ENCODE measurements at regions not wholly inside any gene's neighbourhood (a gene's known extent, or its start where the extent isn't known, plus 50 kb on each side); places are given as distances from the start of the nearest gene placed in this dataset.

DNA sequence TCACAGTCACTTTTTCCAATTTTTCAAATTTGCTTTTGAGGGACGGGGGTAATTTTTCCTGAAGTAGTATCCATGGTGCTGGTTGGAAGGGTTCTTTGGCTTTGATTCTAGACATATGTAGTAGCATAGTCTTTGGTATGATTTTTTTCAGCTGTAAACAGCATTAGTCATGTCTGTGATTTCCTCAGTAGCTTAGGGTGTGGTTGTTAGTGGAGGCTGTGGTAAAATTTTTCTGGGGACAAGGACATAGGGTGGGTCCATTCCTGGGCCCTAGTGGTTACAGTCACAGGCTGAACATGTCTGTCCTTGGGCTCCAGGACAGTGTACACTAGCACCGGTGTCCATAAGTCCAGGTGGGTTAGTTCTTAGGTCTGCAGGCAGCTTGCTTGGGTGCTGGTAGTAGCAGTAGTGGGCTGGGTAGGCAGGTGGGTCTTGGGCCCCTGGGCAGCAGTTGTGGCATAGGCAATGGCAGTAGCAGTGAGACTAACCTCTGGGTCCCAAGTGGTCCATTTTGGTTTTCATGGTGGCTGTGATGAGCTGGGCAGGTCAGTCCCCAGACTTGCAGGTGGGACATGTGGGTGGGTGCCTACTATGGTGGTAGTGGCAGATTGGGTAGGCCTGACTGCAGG, 100.0 kb upstream of the CXCL14 start:
- H2BK12ac ChIP-seq (ENCODE audit: low read depth, low read length), result no peak overlapping the region
- no peaks in the 10 kb centered on the region for H3K36me3 ChIP-seq (ENCODE audit: control insufficient read depth in 2 of 4, insufficient read depth in 4 of 4, low read length in 3 of 4)
- no peaks in the 10 kb centered on the region for H3K79me1 ChIP-seq (ENCODE audit: low read depth, low read length)
- no peak overlapping the region for H4K91ac ChIP-seq (replicated peaks; ENCODE audit: insufficient read length, low read length)
- no peak overlapping the region for H3K4ac ChIP-seq (replicated peaks; ENCODE audit: insufficient read length, low read depth, low read length)
- H4K5ac ChIP-seq (ENCODE audit: insufficient read length, low read depth, low read length), result no peak overlapping the region
- H3K9me3 ChIP-seq (ENCODE audit: insufficient read depth in 2 of 2, low read depth in 1 of 2, low read length in 1 of 2), result no peaks in the 10 kb centered on the region
- H2BK120ac ChIP-seq (replicated peaks; ENCODE audit: low read depth, low read length), result no peak overlapping the region
- no peaks in the 10 kb centered on the region for H3K4me1 ChIP-seq (replicated peaks in 1 of 4; ENCODE audit: control insufficient read depth in 3 of 4, insufficient read depth in 4 of 4, low read length in 3 of 4)
- no peaks in the 10 kb centered on the region for H3K79me2 ChIP-seq (ENCODE audit: control insufficient read depth in 1 of 2, insufficient read depth in 2 of 2, low read length in 2 of 2)
- no peak for FAIRE-seq
- no peak overlapping the region for H3K23ac ChIP-seq (ENCODE audit: insufficient read length)
- no peak overlapping the region for H4K8ac ChIP-seq (ENCODE audit: extremely low read depth, insufficient read depth, low read length)
- no peak overlapping the region for H3K56ac ChIP-seq (replicated peaks; ENCODE audit: insufficient read length, low read depth, low read length)
- no peak overlapping the region for H3K27ac ChIP-seq (ENCODE audit: low read depth, low read length)
- no peak overlapping the region for H3K4me3 ChIP-seq (ENCODE audit: extremely low read depth in 1 of 4, insufficient read depth in 2 of 4, low read depth in 3 of 4, low read length in 4 of 4)
- TF ChIP-seq GABPA (IDR thresholded peaks at IDR 0.05; ENCODE audit: borderline replicate concordance, insufficient read depth, low read length), result no peak
- no peak for TF ChIP-seq BRCA1 (IDR thresholded peaks at IDR 0.05; ENCODE audit: low read depth, low read length)
- TF ChIP-seq, protein P1, sequence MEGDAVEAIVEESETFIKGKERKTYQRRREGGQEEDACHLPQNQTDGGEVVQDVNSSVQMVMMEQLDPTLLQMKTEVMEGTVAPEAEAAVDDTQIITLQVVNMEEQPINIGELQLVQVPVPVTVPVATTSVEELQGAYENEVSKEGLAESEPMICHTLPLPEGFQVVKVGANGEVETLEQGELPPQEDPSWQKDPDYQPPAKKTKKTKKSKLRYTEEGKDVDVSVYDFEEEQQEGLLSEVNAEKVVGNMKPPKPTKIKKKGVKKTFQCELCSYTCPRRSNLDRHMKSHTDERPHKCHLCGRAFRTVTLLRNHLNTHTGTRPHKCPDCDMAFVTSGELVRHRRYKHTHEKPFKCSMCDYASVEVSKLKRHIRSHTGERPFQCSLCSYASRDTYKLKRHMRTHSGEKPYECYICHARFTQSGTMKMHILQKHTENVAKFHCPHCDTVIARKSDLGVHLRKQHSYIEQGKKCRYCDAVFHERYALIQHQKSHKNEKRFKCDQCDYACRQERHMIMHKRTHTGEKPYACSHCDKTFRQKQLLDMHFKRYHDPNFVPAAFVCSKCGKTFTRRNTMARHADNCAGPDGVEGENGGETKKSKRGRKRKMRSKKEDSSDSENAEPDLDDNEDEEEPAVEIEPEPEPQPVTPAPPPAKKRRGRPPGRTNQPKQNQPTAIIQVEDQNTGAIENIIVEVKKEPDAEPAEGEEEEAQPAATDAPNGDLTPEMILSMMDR (IDR thresholded peaks at IDR 0.05; ENCODE audit: control extremely low read depth in 1 of 3, insufficient read depth in 1 of 3, low read depth in 1 of 3, low read length in 3 of 3), result no peak
- no peak for TF ChIP-seq SAP30 (IDR thresholded peaks at IDR 0.05; ENCODE audit: insufficient read depth, insufficient replicate concordance, low read length)
- TF ChIP-seq, protein P2, sequence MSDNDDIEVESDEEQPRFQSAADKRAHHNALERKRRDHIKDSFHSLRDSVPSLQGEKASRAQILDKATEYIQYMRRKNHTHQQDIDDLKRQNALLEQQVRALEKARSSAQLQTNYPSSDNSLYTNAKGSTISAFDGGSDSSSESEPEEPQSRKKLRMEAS (IDR thresholded peaks at IDR 0.05), result no peak
- TF ChIP-seq YY1 (IDR thresholded peaks at IDR 0.05; ENCODE audit: low read depth, low read length), result no peak
- TF ChIP-seq EP300 (IDR thresholded peaks at IDR 0.05; ENCODE audit: borderline replicate concordance in 1 of 2, low read depth in 2 of 2, low read length in 2 of 2), result no peak
- TF ChIP-seq SIRT6 (IDR thresholded peaks at IDR 0.05; ENCODE audit: low read length), result no peak
- no peak for TF ChIP-seq NRF1 (IDR thresholded peaks at IDR 0.05; ENCODE audit: low read depth, low read length)
- H2AK5ac ChIP-seq (ENCODE audit: low read depth, low read length), result no peak overlapping the region
- H3K18ac ChIP-seq (ENCODE audit: extremely low read depth, low read length), result no peak overlapping the region
- no peak overlapping the region for H3K14ac ChIP-seq (ENCODE audit: insufficient read length)
- no peak for DNase-seq (ENCODE audit: low read depth in 1 of 2, low spot score in 2 of 2)
- ChIA-PET CTCF (ENCODE audit: partially characterized antibody) (interaction anchor here (0.6 to 0.9 kb wide), 2 partner anchors 16 to 1269 kb away, joined by 3 read pairs; no protein-coding TSS in a partner anchor), POLR2A (ENCODE audit: partially characterized antibody) (no interaction called here)
- H3K27me3 ChIP-seq (replicated peaks in 1 of 4; ENCODE audit: control insufficient read depth in 3 of 4, extremely low read depth in 1 of 4, insufficient read depth in 3 of 4, low read length in 3 of 4), result no peaks in the 10 kb centered on the region
- H3K4me2 ChIP-seq (ENCODE audit: insufficient read depth in 1 of 2, low read depth in 2 of 2, low read length in 2 of 2), result no peak overlapping the region
- H3K9ac ChIP-seq (replicated peaks in 1 of 4; ENCODE audit: extremely low read depth in 1 of 4, low read depth in 3 of 4, low read length in 3 of 4), result no peak overlapping the region
- no peak overlapping the region for H2AFZ ChIP-seq (ENCODE audit: low read length)
- no peaks in the 10 kb centered on the region for H3K23me2 ChIP-seq (ENCODE audit: low read depth, low read length)
- H2BK20ac ChIP-seq (ENCODE audit: low read length), result no peak overlapping the region
- no peaks in the 10 kb centered on the region for H4K20me1 ChIP-seq (replicated peaks in 1 of 2; ENCODE audit: control insufficient read depth in 1 of 2, insufficient read depth in 2 of 2, low read length in 2 of 2)
- H2BK5ac ChIP-seq (ENCODE audit: low read depth, low read length), result no peak overlapping the region
- 93% methylated on average over 2 of the region's 2 CpGs; no CpG with 5 or more reads in 1 of the 2 experiments for WGBS, 2 experiments (ENCODE audit: extremely low coverage in 1 of 2, insufficient coverage in 1 of 2, insufficient read length in 1 of 2, insufficient replicate concordance in 2 of 2, low coverage in 1 of 2, low lambda C conversion rate in 2 of 2, missing lambda C conversion rate in 1 of 2)
- H2BK15ac ChIP-seq (ENCODE audit: low read length), result no peak overlapping the region

Measured in H1 (cell line).